ENCODE measurements at regions not wholly inside any gene's neighbourhood (a gene's known extent, or its start where the extent isn't known, plus 50 kb on each side); places are given as distances from the start of the nearest gene placed in this dataset.
"Not testable (repeated sequence)": the region's sequence is repeated elsewhere in the genome, so short reads cannot be mapped to it uniquely, and the experiment has no call there.

- no peak for DNase-seq
These were observed 384.0 kb upstream of the FZD8 start for GRCh38 chr10:36026081-36026480.

GRCh38 chr10:36023939-36024338 is 381.8 kb upstream of the FZD8 start:
- DNase-seq = no peak

- no peak for DNase-seq
These were observed 379.0 kb upstream of the FZD8 start for GRCh38 chr10:36021096-36021495.

GRCh38 chr10:36019749-36020148 is 377.7 kb upstream of the FZD8 start:
- DNase-seq = no peak

GRCh38 chr10:36018996-36019395 is 376.9 kb upstream of the FZD8 start:
- no peak for DNase-seq

GRCh38 chr10:36017137-36017536 is 375.0 kb upstream of the FZD8 start:
- DNase-seq = no peak

GRCh38 chr10:36007369-36007768 is 365.3 kb upstream of the FZD8 start:
- no peak for DNase-seq

GRCh38 chr10:36003688-36004087 is 361.6 kb upstream of the FZD8 start:
- no peak for DNase-seq

- DNase-seq = no peak
These were observed 361.0 kb upstream of the FZD8 start for GRCh38 chr10:36003031-36003600.

GRCh38 chr10:36002445-36002844 is 360.3 kb upstream of the FZD8 start:
- DNase-seq = no peak

GRCh38 chr10:36000754-36001153 is 358.7 kb upstream of the FZD8 start:
- DNase-seq = not testable (repeated sequence)

GRCh38 chr10:35998026-35998425 is 355.9 kb upstream of the FZD8 start:
- DNase-seq = no peak

- no peak for DNase-seq
These were observed 353.4 kb upstream of the FZD8 start for GRCh38 chr10:35995485-35995884.

GRCh38 chr10:35993591-35994515 is 351.8 kb upstream of the FZD8 start:
- DNase-seq = no peak

- no peak for DNase-seq
These were observed 350.0 kb upstream of the FZD8 start for GRCh38 chr10:35992107-35992506.

- no peak for DNase-seq
These were observed 344.8 kb upstream of the FZD8 start for GRCh38 chr10:35986756-35987502.

GRCh38 chr10:35979116-35979515 is 337.0 kb upstream of the FZD8 start:
- no peak for DNase-seq

GRCh38 chr10:35973912-35974591 is 332.0 kb upstream of the FZD8 start:
- DNase-seq = not testable (repeated sequence)

GRCh38 chr10:35972275-35972674 is 330.2 kb upstream of the FZD8 start:
- no peak for DNase-seq

- no peak for DNase-seq
These were observed 329.3 kb upstream of the FZD8 start for GRCh38 chr10:35971397-35971796.

GRCh38 chr10:35963685-35964084 is 321.6 kb upstream of the FZD8 start:
- DNase-seq = no peak

GRCh38 chr10:35961501-35961900 is 319.4 kb upstream of the FZD8 start:
- no peak for DNase-seq

GRCh38 chr10:35959252-35959651 is 317.2 kb upstream of the FZD8 start:
- DNase-seq = no peak
